Skeletal muscle cell (primary cell): ENCODE measurements at regions not wholly inside any gene's neighbourhood (a gene's known extent, or its start where the extent isn't known, plus 50 kb on each side); places are given as distances from the start of the nearest gene placed in this dataset.
A peak's percentile ranks its signal among the peaks of the same experiment; 100 is the strongest.

ENCODE experiments used
- DNase-seq: peaks from one replicate; pipeline ENCODE4 v3.0.0-alpha.2; 2010; ENCODE audit warnings: low read depth
- H3K4me3 ChIP-seq: 2 replicates; pipeline ENCODE4 v1.5.1; 2011; ENCODE audit warnings: low read depth, mild to moderate bottlenecking, control low read depth, low read length, moderate library complexity

DNA sequence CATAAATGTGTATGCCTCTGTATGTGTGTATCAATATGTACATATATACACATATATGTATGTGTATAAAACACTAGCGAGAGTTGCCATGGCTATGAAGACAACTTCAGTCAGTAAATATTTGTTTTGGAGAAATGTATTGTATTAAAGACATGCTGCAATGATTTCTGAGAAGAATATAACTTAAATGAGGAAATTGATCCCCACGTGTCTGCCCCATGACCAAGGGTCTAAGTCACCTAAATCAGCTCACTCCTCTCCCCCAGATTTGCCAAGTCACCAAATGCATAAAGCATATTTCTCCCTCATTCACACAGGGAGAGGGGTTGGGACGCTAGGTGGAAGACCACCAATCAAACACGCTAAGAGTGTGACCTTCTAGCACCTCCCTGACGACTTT, 58.3 kb upstream of the LYST start:
- H3K4me3 ChIP-seq, result no peak overlapping the region
- DNase-seq, result no peak

GRCh38 chr1:235923466-235924021, 56.8 kb upstream of the LYST start:
- H3K4me3 ChIP-seq, result no peak overlapping the region
- no peak for DNase-seq

DNA sequence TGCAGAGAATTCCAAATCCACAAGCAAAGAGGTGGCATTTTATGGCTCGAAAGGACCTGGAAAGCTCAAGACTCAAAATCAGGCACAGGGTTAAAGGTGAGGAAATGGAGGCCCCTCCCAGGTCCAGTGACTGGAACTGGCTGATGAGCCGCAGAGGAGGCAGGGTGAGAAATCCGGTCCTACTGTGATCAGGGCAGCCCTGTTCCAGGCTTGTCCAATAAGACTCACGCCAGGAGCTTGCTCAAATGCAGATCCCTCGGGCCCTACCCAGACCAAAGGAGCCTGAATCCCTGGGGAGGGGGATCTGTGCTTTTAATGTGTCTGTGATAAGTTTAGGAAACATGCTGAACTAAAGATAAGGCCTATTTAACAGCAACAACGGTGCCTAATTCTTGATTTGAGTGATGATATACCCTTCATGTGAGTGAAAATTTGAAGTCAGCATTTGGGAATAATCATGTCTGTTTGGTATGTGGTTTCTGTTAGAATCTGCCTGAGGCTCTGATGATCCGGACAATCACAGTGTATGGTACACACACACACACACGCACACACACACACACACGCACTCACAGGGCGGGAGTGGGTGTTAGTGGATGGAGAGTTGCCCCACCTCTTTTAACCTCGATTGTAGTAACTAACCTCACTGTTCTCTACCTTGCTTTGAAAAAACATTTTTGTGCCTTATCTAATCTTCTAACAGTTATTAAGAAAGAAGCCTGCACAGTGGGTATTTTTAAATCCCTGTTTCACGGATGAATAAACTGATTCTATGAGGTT, 54.1 kb upstream of the LYST start:
- no peak for DNase-seq
- no peak overlapping the region for H3K4me3 ChIP-seq

GRCh38 chr1:235919833-235920441, 53.2 kb upstream of the LYST start:
- H3K4me3 ChIP-seq, result no peak overlapping the region
- peak; percentile 75 for DNase-seq

DNA sequence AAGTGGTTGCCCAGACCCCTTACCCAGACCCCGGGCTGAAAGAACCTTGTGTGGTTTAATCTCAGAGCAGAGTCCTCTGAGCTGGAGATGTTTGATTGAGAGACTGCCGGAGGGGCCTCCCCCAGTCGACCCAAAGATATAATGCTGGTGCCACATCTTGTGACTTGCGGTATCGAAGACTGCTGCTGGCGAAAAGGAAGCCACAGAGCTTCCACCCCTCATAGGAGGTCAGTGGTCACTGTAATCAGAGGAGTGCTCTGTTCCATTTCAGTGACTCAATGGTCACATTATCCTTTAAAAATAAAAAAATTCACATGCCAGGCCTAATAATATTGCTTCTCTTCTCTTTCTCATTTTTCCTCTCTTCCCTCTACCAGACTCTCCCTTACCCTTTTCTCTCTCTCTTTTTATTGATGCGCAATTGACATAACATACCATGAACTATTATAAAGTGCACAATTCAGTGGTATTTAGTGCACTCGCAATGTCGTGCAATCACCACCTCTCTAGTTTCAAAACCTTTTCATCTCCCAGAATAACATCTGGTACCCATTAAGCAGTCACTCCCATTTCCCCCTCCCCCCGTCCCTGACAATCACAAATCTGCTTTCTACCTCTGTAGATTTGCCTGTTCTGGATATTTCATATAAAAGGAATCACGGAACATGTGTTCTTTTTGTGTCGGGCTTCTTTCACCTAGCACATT, 52.6 kb upstream of the LYST start:
- H3K4me3 ChIP-seq, result no peak overlapping the region
- no peak for DNase-seq

DNA sequence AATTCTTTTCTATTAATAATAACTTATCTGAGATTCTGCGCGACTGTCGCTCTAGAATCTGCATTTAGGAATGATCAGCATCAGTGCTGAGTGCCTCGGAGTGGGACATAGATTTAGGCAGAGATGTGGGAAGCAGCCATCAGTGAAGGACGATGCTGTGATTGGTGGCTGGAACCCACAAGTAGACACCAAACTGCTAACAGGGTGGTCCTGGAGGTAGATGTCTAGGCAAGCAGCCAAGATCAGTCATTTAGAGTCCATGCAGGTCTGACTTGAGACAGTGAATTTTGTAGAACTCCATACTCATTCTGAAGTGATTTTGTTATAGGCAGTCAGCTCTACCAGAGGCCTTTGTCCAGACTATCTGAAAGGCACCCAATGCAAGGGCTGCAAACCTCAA, 51.8 kb upstream of the LYST start:
- no peak for DNase-seq

DNA sequence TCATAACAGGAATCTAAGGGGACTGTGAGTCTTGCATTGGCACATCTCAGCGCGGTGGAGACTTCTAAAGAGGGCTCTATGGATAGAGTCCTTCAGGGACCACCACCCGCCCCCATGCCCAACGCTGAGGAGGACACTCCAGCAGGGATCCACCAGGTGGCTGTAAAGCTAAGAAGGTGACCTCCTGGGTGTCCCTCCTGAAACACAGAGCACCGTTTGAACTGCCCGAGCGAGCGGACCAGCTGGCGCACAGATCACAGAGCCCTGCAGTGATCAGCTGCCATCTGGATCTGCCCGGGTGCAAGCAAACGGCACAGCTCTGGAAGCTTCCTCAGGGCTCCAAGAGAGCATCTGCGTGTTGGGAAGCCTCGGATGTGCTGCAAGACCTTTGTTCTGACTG, 51.3 kb upstream of the LYST start:
- H3K4me3 ChIP-seq, result no peak overlapping the region
- no peak for DNase-seq

More for the DNA sequence above, 51.8 kb upstream of the LYST start:
- no peak overlapping the region for H3K4me3 ChIP-seq

DNA sequence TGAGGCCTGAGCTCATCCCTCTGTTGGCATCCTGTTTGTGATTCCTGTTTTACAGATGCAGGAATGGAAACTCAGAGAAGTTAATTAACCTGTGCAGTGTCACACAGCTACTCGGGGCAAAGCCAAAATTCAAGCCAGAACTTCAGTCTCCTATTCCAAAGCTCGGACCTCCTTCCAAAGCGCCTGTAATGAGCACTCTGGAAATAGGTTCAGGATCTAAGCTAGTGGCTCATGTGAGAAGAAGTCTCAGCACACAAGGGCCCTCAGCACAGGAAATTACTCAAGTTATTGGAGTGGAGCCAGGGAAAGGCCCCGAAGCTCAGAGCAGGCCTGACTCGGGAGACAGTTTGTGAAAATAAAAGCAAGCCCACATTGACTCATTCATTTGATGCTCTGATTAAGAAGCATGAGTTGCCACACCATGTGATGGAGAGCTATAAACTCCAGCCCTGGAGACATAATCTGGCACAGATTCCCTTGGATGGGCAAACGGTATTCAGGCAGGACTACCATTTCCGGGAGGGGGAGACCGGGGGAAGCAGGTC, 50.6 kb upstream of the LYST start:
- DNase-seq, result peak; percentile 99
- H3K4me3 ChIP-seq, result no peak overlapping the region
